Globus pallidus (tissue), 1 donor: ENCODE measurements at regions not wholly inside any gene's neighbourhood (a gene's known extent, or its start where the extent isn't known, plus 50 kb on each side); places are given as distances from the start of the nearest gene placed in this dataset.
A peak's percentile ranks its signal among the peaks of the same experiment; 100 is the strongest.
"Not testable (repeated sequence)": the region's sequence is repeated elsewhere in the genome, so short reads cannot be mapped to it uniquely, and the experiment has no call there.

Experiments
- DNase-seq: peaks from one replicate; pipeline ENCODE4 v3.0.0-alpha.2; 2015; ENCODE audit warnings: low spot score

GRCh38 chr6:12618296-12618695, 98.3 kb upstream of the PHACTR1 start:
- DNase-seq: no peak

DNA sequence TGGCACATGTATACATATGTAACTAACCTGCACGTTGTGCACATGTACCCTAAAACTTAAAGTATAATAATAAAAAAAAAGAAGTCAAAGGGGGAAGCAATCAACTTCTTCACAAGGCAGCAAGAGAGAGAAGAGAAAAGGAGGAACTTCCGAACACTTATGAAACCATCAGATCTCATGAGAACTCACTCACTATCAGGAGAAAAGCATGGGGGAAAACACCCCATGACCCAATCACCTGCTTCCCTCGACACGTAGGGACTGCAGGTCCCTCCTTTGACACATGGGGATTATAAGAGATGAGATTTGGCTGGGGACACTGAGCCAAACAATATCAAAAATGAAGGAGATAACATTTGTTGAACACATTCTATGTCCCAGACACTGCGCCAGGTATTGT, 94.8 kb upstream of the PHACTR1 start:
- DNase-seq: no peak

DNA sequence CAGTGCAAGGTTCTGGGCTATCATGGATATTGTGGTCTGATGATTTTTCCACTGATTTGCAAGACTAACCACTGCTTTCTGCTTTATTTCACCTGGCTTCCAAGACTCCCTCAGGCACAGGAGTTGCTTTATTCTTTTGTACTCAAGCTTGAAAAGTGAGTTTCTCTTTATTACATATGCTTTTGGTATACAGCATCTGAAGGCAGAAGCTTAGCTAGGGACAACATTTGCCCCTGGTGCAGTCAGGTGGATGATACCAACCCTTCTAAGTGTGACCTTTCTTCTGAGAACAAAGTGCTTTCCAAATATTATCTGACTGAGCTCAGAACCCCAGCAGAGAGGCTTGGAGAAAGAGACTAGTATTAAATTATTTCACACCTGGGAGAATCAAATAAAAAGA, 94.0 kb upstream of the PHACTR1 start:
- no peak for DNase-seq

DNA sequence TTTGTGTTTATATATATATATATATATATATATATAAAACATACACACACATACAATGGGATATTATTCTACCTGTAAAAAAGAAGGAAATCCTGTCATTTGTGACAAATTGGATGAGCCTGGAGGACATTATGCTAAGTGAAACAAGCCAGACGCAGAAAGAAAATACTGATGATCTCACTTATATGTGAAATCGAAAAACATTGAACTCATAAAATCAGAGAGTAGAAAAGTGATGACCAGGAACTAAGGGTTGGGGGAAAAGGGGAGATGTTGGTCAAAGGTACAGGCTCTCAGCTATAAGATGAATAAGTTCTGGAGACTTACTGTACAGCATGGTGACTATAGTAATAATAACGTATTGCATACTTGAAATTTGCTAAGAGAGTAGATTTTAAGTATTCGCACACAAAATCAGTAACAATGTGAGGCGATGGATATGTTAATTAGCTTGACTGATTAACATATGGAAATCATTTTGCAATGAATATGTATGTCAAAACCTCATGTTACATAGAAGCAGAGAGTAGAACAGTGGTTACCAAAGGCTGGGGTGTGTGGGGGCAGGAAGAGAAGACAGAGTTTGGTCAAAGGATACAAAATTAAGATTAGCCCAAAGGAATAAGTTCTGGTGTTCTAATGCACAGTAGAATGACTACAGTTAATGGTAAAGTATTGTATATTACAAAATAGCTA, 92.3 kb upstream of the PHACTR1 start:
- DNase-seq: no peak

DNA sequence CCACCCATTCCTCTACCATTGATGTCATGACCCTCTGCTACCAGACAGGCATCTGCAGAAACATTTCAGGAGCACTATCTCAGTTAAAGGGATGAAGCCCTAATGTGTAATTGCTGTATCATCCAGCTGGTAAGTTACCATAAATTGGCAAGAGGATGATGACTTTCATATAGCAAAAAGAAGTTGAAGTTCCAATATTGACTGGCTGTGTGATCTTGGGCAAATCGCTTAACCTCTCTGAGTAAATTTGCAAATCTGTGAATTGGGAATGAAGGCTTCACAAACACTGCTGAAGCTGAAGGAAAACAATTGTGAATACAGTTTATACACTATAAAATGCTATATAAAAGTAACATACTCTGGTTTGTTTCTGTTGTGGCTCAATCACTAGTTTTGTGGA, 89.5 kb upstream of the PHACTR1 start:
- DNase-seq: no peak

- DNase-seq: no peak
These were observed 88.2 kb upstream of the PHACTR1 start for GRCh38 chr6:12628327-12628726.

DNA sequence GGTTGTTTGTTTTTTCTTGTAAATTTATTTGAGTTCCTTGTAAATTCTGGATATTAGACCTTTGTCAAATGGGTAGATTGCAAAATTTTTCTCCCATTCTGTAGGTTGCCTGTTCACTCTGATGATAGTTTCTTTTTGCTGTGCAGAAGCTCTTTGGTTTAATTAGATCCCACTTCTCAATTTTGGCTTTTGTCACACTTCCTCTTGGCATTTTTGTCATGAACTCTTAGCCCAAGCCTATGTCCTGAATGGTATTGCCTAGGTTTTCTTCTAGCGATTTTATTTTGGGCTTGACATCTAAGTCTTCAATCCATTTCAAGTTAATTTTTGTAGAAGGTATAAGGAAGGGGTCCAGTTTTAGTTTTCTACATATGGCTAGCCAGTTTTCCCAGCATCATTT, 82.8 kb upstream of the PHACTR1 start:
- DNase-seq: not testable (repeated sequence)

- DNase-seq: no peak
These were observed 81.2 kb upstream of the PHACTR1 start for GRCh38 chr6:12635375-12635774.

- no peak for DNase-seq
These were observed 80.8 kb upstream of the PHACTR1 start for GRCh38 chr6:12635813-12636212.

DNA sequence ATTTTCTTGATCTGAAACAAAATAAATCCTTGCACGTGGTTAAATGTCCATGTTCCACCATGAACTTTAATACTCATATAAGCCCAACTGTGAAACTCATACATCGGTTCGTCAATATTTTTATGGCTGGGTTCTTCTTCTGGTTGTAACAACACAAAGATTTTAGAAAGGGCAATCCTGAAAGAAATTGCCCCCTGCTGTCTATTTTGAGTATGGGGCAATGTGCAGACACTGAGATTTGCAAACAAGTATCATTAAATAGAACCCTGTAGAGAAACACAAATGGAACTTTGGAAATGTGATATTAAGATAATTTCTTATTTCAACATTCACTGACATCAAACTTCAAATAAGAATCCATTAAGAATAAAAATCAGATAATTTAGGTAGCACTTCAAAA, 80.2 kb upstream of the PHACTR1 start:
- DNase-seq: no peak

GRCh38 chr6:12637960-12638641, 78.5 kb upstream of the PHACTR1 start:
- DNase-seq: peak; percentile 9

DNA sequence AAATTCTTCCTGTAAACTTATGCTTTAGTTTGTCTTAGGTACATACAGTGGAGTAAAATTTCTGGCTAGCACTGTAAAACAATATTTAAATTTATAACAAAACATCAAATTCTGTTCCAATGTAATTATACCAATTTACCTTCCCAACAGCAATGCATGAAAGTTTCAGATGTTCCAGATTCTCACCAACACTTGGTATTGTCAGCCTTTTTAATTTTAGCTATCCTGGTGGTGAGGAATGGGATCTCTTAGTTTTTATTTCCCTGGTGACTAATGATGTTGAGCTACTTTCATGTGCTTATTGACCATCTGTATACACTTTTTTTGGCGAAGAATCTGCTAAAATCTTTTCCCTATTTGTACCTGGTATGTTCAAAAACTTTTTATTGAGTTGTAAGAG, 76.1 kb upstream of the PHACTR1 start:
- no peak for DNase-seq

DNA sequence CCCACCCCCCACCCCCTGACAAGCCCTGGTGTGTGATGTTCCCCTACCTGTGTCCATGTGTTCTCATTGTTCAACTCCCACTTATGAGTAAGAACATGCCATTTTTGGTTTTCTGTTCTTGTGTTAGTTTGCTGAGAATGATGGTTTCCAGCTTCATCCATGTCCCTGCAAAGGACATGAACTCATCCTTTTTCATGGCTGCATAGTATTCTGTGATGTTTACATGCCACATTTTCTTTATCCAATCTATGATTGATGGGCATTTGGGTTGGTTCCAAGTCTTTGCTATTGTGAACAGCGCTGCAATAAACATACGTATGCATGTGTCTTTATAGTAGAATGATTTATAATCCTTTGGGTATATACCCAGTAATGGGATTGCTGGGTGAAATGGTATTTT, 74.8 kb upstream of the PHACTR1 start:
- DNase-seq: not testable (repeated sequence)

- DNase-seq: no peak
These were observed 70.6 kb upstream of the PHACTR1 start for GRCh38 chr6:12645941-12646340.

GRCh38 chr6:12648171-12648570, 68.4 kb upstream of the PHACTR1 start:
- DNase-seq: no peak

DNA sequence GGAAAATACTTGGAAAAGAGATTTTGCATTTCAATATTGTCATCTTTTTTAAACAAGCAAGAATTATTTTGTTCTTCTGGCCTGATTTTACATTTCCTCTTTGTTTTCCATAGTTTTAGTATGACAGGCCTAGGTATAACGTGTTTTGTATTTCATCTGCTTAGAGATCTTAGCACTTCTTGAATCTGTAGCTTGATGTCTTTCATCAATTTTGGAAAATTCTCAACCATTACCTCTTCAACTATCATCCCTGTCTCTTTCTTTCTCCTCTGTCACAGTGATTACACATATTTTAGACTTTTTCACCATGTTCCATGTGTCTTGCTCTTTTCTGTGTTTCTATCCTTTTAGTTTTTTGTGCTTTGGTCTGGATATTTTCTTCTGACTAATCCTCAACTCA, 67.2 kb upstream of the PHACTR1 start:
- no peak for DNase-seq

GRCh38 chr6:12653486-12653885, 63.1 kb upstream of the PHACTR1 start:
- DNase-seq: no peak

DNA sequence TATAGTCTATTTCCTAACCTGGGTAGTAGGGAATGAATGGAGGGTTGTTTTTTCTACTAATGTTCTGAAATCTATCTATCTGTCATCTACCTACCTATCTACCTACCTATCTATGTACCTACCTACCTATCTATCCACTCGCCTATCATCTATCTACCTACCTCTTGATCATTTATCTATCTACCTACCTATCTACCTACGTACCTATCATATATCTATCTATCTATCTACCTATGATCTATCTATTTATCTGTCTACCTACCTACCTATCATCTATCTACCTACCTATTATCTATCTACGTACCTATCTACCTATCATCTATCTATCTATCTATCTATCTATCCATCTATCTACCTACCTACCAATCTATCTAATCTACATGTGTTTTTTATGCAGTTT, 62.5 kb upstream of the PHACTR1 start:
- no peak for DNase-seq

DNA sequence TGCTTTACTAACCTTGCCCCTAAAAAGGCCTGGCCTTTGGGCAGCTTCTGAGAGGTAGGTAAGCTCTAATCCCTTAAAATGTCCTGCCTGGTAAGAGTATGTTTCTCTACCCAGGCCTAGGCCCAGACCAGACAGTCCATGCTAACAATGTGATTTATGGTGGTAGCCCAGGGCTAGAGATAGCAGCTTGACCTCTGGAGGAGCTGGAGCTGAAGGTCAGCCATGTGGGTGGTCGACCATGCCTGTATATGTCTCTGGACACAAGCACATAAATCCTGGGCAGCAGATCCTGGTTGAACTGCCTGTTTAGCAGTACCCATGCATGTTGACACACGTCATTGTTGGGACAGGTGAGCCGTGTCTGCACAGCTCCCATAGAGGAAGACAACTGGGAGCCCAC, 62.1 kb upstream of the PHACTR1 start:
- no peak for DNase-seq

DNA sequence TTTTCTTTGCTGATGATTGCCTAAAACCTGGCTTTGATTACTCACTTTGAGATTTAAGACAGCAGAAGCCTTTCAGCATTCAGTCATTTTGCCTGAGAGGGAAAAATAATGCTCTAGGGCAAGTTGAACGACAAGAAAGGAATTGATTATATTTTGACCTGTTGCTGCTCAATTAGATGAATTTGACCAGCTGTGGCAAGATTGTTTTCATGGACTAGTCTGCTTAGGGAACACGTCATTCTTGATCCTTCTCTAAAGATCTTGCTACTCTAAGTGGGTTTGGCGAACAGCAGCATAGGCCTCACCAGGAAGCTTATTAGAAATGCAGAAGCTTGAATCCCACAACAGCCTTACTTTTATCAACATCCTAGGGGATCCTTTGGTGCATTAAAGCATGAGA, 59.7 kb upstream of the PHACTR1 start:
- no peak for DNase-seq

DNA sequence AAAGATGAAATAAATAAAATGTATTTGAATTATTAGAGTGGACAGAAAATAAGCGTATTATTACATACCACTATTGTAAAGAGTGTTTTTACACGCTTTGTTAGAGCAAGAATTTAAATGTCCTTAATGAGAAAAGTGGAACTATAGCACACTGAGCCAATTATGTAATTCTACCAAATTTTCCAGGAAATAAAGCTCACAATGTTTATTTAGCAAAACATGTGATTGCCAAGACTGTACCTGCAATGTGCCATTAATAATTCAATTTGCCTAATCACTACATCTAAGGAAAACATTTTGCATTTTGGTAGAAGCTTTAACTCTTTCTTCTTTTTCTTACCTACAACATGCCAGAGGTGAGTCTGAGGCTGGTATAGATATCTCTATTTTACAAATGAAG, 58.7 kb upstream of the PHACTR1 start:
- DNase-seq: no peak

DNA sequence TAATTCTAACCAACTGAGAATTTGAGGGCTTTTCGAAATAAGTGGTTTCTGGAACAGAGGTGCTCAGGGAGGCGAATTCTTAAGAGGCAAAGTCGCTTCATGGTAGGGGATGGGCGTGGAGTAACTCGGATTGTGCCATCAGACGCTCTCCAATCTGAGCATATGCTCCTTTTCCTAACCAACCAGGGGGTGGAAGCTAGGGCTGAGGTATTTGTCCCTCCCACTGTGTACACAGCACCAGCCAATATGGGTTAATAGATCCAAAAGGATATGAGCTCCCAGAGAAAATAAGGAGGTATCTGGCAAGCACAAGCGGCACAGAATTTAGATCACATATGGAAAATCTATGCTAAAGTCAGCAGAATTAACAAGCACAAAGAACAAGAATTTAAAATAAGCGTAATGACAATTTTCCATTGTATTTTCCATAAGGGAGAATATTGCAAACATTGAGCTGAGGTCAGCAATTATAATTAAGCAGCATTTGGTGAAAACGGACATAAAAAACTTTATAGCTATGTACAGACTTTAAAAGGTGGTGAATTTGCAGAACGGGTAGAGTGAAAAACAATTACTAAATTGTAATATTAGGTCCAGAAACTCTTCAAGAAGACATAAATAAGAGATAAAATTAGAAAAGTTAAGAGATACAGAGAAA, 55.0 kb upstream of the PHACTR1 start:
- no peak for DNase-seq
